Spinal cord (tissue), 9 donors: ENCODE measurements at regions not wholly inside any gene's neighbourhood (a gene's known extent, or its start where the extent isn't known, plus 50 kb on each side); places are given as distances from the start of the nearest gene placed in this dataset.

Source experiments
- DNase-seq, 6 donors: peaks; one replicate each; pipeline versions ENCODE4 v3.0.0 to v3.0.0-alpha.2; 2013 to 2015; ENCODE audit warnings: low spot score in 6 of 6, low read depth in 4 of 6
- H3K27ac ChIP-seq: one replicate; pipeline ENCODE4 v1.5.1; 2013; ENCODE audit warnings: low read depth, low read length, control low read depth
- H3K27me3 ChIP-seq: one replicate; pipeline ENCODE4 v1.6.1; 2013; ENCODE audit warnings: low read length; ENCODE audit not compliant: control insufficient read depth, insufficient read depth
- H3K36me3 ChIP-seq: one replicate; pipeline ENCODE4 v1.6.1; 2013; ENCODE audit warnings: low read length; ENCODE audit not compliant: control insufficient read depth, insufficient read depth
- H3K4me1 ChIP-seq: one replicate; pipeline ENCODE4 v1.6.1; 2013; ENCODE audit warnings: low read length; ENCODE audit not compliant: control insufficient read depth, insufficient read depth
- H3K4me3 ChIP-seq: one replicate; pipeline ENCODE4 v1.5.1; 2013; ENCODE audit warnings: low read depth, low read length, control low read depth
- H3K9me3 ChIP-seq: one replicate; pipeline ENCODE4 v1.6.1; 2013; ENCODE audit warnings: low read length; ENCODE audit not compliant: control insufficient read depth, insufficient read depth
- WGBS: methylation state at CpG from one replicate; pipeline ENCODE4 v1.1.5; 2013; ENCODE audit warnings: missing lambda C conversion rate; ENCODE audit not compliant: insufficient coverage; 5-methylcytosine and 5-hydroxymethylcytosine counted together
- donor health status: healthy.

DNA sequence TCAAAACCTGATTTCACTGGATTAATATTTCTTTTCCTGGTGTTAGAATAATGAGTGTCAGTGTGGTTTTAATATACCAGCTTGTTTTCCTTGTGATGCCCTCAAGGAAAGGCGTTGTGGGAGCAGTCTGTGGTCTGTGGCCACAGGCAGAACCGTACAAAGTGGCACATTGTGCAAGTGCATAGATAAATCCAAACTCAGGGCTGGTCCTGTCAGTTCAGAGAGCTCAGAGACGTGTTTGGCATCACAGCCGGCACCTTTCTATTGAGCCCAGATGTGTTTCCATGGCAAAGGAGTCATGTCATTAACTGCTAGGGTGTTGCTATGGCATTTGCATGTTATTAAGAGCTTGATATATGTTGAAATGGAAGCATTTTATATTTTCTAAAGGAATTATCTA is 289.9 kb upstream of the RASGRP1 start:
- 24% methylated on average over 4 of the region's 4 CpGs for WGBS

DNA sequence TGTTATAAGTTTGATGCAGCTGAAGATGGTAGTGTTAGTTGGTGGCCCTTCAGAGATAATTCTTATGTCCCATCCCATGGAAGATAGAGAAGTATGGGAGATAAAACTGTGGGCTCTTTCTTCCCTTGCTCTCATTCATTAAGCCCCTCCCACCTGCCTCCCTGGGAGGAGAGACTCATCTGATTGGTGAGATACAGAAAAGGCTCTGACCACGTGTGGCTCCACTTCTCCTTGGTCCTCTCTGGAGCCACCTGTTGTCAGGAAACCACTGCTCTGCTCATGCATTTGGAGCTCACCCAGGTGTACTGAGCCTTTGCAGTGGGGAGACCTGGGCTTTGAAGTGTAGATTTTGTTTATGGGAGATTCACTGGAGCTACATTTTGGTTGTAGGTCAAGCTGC is 293.2 kb upstream of the RASGRP1 start:
- DNase-seq, result no peak
- H3K4me1 ChIP-seq, result peaks cover 3% of the 10 kb centered on the region
- no peak overlapping the region for H3K27ac ChIP-seq
- no peaks in the 10 kb centered on the region for H3K36me3 ChIP-seq
- WGBS, result 100% methylated on average over 1 of the region's 1 CpG
- H3K27me3 ChIP-seq, result peaks cover 3% of the 10 kb centered on the region
- no peak overlapping the region for H3K4me3 ChIP-seq
- H3K9me3 ChIP-seq, result no peaks in the 10 kb centered on the region

More for the DNA sequence above, 289.9 kb upstream of the RASGRP1 start:
- Histone ChIP-seq H3K27me3 (peaks cover 5% of the 10 kb centered on the region), H3K4me1 (peaks cover 3% of the 10 kb centered on the region), H3K36me3 (no peaks in the 10 kb centered on the region), H3K4me3 (no peak overlapping the region), H3K27ac (no peak overlapping the region), H3K9me3 (no peaks in the 10 kb centered on the region)
- peak in 5 of 6 donors; percentile 47 to 90 (median 51) for DNase-seq

DNA sequence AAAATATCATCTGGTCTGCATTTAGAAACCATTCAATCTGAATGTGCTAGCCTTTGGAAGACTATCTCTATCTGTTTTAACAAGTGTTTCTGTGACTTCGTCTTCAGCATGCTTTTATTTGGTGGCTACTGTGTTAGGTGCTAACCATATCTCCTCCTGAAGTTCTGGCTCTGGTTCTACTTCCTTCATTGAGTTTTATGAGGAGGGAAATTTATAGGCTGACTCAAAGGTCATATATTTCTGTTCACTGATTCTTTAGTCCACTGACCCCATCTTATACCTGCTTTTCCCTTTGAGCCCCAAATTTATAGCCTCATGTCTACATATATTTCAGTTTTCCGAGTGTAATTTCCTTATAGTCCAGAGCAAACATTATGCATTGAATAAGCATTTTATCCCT is 295.0 kb upstream of the RASGRP1 start:
- Histone ChIP-seq H3K27me3 (peaks cover 3% of the 10 kb centered on the region), H3K4me3 (no peak overlapping the region), H3K36me3 (no peaks in the 10 kb centered on the region), H3K4me1 (no peaks in the 10 kb centered on the region), H3K27ac (no peak overlapping the region), H3K9me3 (no peaks in the 10 kb centered on the region)
- no peak for DNase-seq
- WGBS, result no CpG with 5 or more reads among the region's 2 CpGs

DNA sequence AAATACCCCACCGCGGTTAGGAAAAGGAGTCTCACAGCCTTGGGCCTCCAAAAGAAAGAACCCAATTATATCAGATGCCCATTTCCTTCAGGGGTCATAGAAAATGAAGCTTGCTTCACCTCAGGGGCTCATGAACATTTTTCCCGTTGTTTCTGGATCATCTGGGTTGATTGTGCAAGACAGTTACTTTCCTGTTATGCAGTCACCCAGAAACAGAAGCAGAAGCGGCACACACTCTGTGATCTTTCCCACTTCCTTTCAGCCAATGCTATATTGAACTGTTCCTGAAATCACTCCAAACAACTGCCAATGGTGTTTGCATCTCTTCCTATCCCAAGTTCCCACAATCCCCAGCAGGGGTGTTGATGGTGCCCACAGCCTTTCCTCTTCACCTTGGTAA is 295.6 kb upstream of the RASGRP1 start:
- 40% methylated on average over 2 of the region's 4 CpGs for WGBS
- Histone ChIP-seq H3K27me3 (peaks cover 3% of the 10 kb centered on the region), H3K9me3 (no peaks in the 10 kb centered on the region), H3K36me3 (no peaks in the 10 kb centered on the region), H3K4me1 (no peaks in the 10 kb centered on the region), H3K27ac (no peak overlapping the region), H3K4me3 (no peak overlapping the region)
- no peak for DNase-seq

DNA sequence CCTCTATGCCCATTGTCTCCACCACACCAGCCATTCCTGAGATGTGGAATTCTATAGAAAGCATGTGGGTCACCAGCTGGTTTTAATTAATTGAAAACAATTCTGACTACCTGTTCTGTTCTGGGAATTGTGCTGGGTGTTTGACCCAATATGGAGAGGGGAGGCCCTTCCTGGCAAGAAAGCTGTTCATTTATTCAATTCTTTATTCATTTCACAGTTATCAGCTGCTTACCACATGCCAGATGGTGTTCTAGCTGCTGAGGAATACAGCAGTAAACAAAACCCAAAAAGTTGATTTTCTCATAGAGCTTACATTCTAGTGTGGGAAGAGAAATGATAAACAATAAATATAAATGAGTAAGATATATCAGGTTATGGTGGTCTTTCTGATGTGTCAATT is 296.1 kb upstream of the RASGRP1 start:
- DNase-seq, result peak in 1 of 6 donors; percentile 39
- Histone ChIP-seq H3K4me3 (no peak overlapping the region), H3K36me3 (no peaks in the 10 kb centered on the region), H3K27ac (no peak overlapping the region), H3K9me3 (no peaks in the 10 kb centered on the region), H3K4me1 (no peaks in the 10 kb centered on the region), H3K27me3 (peaks cover 3% of the 10 kb centered on the region)

DNA sequence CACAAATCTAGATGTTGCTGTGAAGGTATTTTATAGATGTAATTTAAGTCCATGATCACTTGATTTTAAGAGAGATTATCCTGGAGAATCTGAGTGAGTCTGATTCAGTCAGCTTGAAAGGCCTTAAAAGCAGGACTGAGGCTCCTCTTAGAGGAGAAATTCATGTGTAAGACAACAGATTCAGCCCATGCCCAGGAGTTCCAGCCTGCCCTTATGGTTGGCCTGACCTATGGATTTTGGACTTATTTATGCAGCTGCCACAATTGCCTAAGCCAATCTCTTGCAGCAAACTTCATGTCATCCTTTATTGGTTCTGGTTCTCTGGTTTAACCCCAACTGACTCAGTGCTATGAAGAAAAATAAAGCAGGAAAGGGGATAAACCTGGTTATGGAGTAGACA is 296.5 kb upstream of the RASGRP1 start:
- Histone ChIP-seq H3K27me3 (peaks cover 3% of the 10 kb centered on the region), H3K9me3 (no peaks in the 10 kb centered on the region), H3K36me3 (no peaks in the 10 kb centered on the region), H3K4me3 (no peak overlapping the region), H3K4me1 (no peaks in the 10 kb centered on the region), H3K27ac (no peak overlapping the region)
- no peak for DNase-seq

DNA sequence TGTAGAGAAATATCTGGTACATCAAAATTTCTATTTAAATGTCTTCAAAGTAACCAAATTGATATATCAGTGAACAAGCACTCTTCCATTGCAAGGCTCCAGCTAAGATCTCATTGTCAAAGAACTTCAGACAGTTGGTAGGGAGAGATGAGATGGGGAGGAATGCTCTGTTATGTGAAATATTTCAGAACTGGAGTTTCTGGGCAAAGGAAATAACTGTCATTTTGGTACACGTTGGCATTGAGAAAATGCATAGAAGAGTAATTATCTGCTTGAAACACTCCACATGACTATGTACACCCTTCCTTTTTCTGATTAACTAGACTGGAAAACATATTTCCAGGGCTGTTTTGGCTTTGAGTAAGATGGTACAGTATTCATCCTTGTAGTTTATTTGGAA is 297.5 kb upstream of the RASGRP1 start:
- no peaks in the 10 kb centered on the region for H3K36me3 ChIP-seq
- H3K4me3 ChIP-seq, result no peak overlapping the region
- no peak overlapping the region for H3K27ac ChIP-seq
- H3K4me1 ChIP-seq, result no peaks in the 10 kb centered on the region
- WGBS, result no CpG with 5 or more reads among the region's 1 CpG
- no peak for DNase-seq
- peaks cover 3% of the 10 kb centered on the region for H3K27me3 ChIP-seq
- H3K9me3 ChIP-seq, result no peaks in the 10 kb centered on the region

DNA sequence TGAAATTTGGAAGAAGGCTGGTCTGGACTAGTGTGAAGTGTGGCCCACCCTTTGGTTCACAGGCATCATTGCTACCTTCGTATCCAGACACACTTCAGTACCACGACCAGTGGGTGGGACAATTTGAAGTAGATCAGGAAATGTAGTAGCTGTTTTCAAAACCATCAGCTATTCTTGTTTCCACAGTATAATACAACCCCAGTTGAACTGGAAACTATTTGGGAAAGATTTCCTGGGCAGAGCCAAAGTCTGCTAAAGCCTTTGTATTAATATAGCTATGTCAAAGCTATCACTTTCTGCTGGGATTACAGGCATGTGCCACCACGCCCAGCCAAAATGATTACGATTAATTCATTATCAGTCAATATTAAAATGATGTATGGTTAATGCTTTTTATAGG is 298.8 kb upstream of the RASGRP1 start:
- Histone ChIP-seq H3K4me1 (no peaks in the 10 kb centered on the region), H3K27me3 (no peaks in the 10 kb centered on the region), H3K27ac (no peak overlapping the region), H3K36me3 (no peaks in the 10 kb centered on the region), H3K9me3 (no peaks in the 10 kb centered on the region), H3K4me3 (no peak overlapping the region)
- no peak for DNase-seq
- WGBS, result no CpG with 5 or more reads among the region's 4 CpGs

DNA sequence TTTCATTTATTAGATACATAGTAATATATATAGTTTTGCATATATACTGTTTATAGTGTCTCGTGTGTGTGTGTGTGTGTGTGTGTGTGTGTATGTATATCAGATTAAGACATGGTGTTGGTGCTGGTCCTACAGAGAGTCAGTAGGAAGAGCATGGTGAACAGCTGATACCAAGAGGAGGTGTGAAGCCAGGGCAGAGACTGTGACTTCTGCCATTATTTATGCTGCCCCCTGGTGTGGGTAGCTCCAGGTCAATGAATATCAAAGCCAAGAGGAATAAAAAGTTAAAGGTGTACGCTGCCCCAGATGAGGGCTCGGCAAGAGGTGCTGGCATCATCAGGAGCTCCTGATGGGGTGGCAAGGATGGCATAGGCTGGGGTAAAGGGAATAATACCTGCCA is 299.5 kb upstream of the RASGRP1 start:
- no peaks in the 10 kb centered on the region for H3K27me3 ChIP-seq
- H3K27ac ChIP-seq, result no peak overlapping the region
- H3K36me3 ChIP-seq, result no peaks in the 10 kb centered on the region
- WGBS, result 77% methylated on average over 2 of the region's 3 CpGs
- H3K4me3 ChIP-seq, result no peak overlapping the region
- H3K4me1 ChIP-seq, result no peaks in the 10 kb centered on the region
- H3K9me3 ChIP-seq, result no peaks in the 10 kb centered on the region
- DNase-seq, result no peak

DNA sequence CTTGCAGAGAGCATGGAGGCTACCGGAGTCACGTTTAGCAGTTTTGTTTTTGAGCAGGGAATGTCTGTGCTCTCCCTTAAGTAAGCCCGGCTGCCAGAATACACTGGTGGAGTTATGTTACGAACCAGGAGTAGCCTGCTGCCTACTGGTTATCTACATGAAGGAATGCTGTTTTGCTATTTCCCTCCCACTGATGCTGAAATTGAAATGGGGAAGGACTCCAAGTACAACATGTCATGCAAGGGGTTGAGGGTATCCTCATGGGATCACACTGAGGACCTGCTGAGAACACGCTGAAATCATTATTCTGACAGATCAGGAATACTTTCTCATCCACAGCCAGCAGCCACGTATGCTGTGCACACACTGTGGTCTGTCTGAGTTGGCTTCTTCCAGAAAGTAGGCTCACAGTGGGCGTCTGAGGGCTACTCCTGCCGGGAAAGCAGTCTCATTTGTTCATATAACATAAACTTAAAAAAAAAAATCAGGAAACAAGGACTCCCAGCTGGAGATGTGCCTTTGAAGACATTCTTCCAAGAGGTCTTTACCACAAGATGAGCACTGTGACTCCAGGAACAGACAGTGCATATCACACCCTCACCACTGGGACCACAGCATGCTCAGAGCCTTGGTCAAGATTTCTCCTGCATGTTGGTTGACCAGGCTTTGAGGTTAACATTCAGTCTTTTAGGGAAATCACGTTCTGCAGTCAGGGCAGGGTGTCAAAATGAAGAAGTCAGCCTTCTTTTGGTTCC is 300.4 kb upstream of the RASGRP1 start:
- peak in 2 of 6 donors; percentile 38 to 71 for DNase-seq
- Histone ChIP-seq H3K9me3 (no peaks in the 10 kb centered on the region), H3K27me3 (no peaks in the 10 kb centered on the region), H3K4me3 (no peak overlapping the region), H3K36me3 (no peaks in the 10 kb centered on the region), H3K4me1 (no peaks in the 10 kb centered on the region), H3K27ac (no peak overlapping the region)
- WGBS, result 81% methylated on average over 6 of the region's 9 CpGs
